MM.1S (cell line): ENCODE measurements at regions not wholly inside any gene's neighbourhood (a gene's known extent, or its start where the extent isn't known, plus 50 kb on each side); places are given as distances from the start of the nearest gene placed in this dataset.
A peak's percentile ranks its signal among the peaks of the same experiment; 100 is the strongest.

ENCODE experiments used
- DNase-seq: peaks from one replicate; pipeline ENCODE4 v3.0.0-alpha.2; 2015
- H2AFZ ChIP-seq: fragments of 300-600 bp; sonication (generic); 2 replicates; pipeline ENCODE4 v1.6.0; 2016; ENCODE audit warnings: antibody characterized with exemption, low read length
- H3F3A ChIP-seq: fragments of 300-600 bp; sonication (generic); 2 replicates; pipeline ENCODE4 v1.6.1; 2016; ENCODE audit warnings: mild to moderate bottlenecking, antibody characterized with exemption, low read length, moderate library complexity, mixed read lengths; ENCODE audit not compliant: insufficient read depth
- H3K27ac ChIP-seq: fragments of 300-600 bp; sonication (generic); 2 replicates; pipeline ENCODE4 v1.5.1; 2016; ENCODE audit warnings: mild to moderate bottlenecking, low read length
- H3K27me3 ChIP-seq: fragments of 300-600 bp; sonication (generic); replicated peaks from 2 replicates; pipeline ENCODE4 v1.6.0; 2016; ENCODE audit warnings: low read length; ENCODE audit not compliant: insufficient read depth
- H3K36me3 ChIP-seq: fragments of 300-600 bp; sonication (generic); replicated peaks from 2 replicates; pipeline ENCODE4 v1.6.1; 2016; ENCODE audit warnings: mild to moderate bottlenecking, low read length, mixed read lengths; ENCODE audit not compliant: insufficient read depth
- H3K4me1 ChIP-seq: fragments of 300-600 bp; sonication (generic); 2 replicates; pipeline ENCODE4 v1.6.1; 2016; ENCODE audit warnings: low read length, mixed read lengths
- H3K4me2 ChIP-seq: fragments of 300-600 bp; sonication (generic); 2 replicates; pipeline ENCODE4 v1.6.0; 2016; ENCODE audit warnings: low read depth, low read length
- H3K4me3 ChIP-seq: fragments of 300-600 bp; sonication (generic); 2 replicates; pipeline ENCODE4 v1.5.1; 2016; ENCODE audit warnings: low read length, mixed read lengths
- H3K79me2 ChIP-seq: fragments of 300-600 bp; sonication (generic); 2 replicates; pipeline ENCODE4 v1.6.1; 2016; ENCODE audit warnings: mixed run types, low read length, mixed read lengths
- H3K9ac ChIP-seq: fragments of 300-600 bp; sonication (generic); 2 replicates; pipeline ENCODE4 v1.6.1; 2016; ENCODE audit warnings: low read length, mixed read lengths
- H3K9me2 ChIP-seq: fragments of 300-600 bp; sonication (generic); replicated peaks from 2 replicates; pipeline ENCODE4 v1.6.1; 2016; ENCODE audit warnings: mild to moderate bottlenecking, low read length, mixed read lengths; ENCODE audit not compliant: insufficient read depth
- H3K9me3 ChIP-seq: fragments of 300-600 bp; sonication (generic); replicated peaks from 2 replicates; pipeline ENCODE4 v1.6.1; 2016; ENCODE audit warnings: mild to moderate bottlenecking, low read length, mixed read lengths; ENCODE audit not compliant: insufficient read depth
- H4K20me1 ChIP-seq: fragments of 300-600 bp; sonication (generic); 2 replicates; pipeline ENCODE4 v1.6.1; 2016; ENCODE audit warnings: mild to moderate bottlenecking, low read length, moderate library complexity, mixed read lengths; ENCODE audit not compliant: insufficient read depth
- CTCF ChIP-seq: fragments of 300-600 bp; sonication (generic); IDR thresholded peaks from 2 replicates; pipeline ENCODE4 v1.5.1; 2016; ENCODE audit warnings: antibody characterized with exemption, low read length, mixed read lengths
- EZH2 ChIP-seq: fragments of 300-600 bp; sonication (generic); optimal IDR thresholded peaks from 2 replicates; pipeline ENCODE3; 2017; ENCODE audit warnings: low read depth, mild to moderate bottlenecking, antibody characterized with exemption, low read length, mixed read lengths
- EZH2phosphoT487 ChIP-seq: fragments of 300-600 bp; sonication (generic); IDR thresholded peaks from 2 replicates; pipeline ENCODE4 v1.6.1; 2018; ENCODE audit warnings: antibody characterized with exemption, low read length

- no peak overlapping the region for H2AFZ ChIP-seq
- no peak overlapping the region for H3K9ac ChIP-seq
- no peak overlapping the region for H3K4me3 ChIP-seq
- H3K4me1 ChIP-seq, result no peaks in the 10 kb centered on the region
- no peaks in the 10 kb centered on the region for H3K9me3 ChIP-seq
- TF ChIP-seq EZH2phosphoT487 (no peak), CTCF (no peak), EZH2 (no peak)
- H3K27ac ChIP-seq, result no peak overlapping the region
- DNase-seq, result no peak
- no peaks in the 10 kb centered on the region for H4K20me1 ChIP-seq
- no peaks in the 10 kb centered on the region for H3K27me3 ChIP-seq
- H3K4me2 ChIP-seq, result no peak overlapping the region
- H3K36me3 ChIP-seq, result no peaks in the 10 kb centered on the region
- H3F3A ChIP-seq, result no peaks in the 10 kb centered on the region
- H3K79me2 ChIP-seq, result no peaks in the 10 kb centered on the region
- no peaks in the 10 kb centered on the region for H3K9me2 ChIP-seq
These were observed 288.3 kb downstream of the TPBG start for GRCh38 chr6:82651845-82652335.

- H3K36me3 ChIP-seq, result no peaks in the 10 kb centered on the region
- TF ChIP-seq EZH2 (no peak), EZH2phosphoT487 (no peak), CTCF (no peak)
- DNase-seq, result no peak
These were observed 315.6 kb downstream of the TPBG start for GRCh38 chr6:82679232-82679631.

GRCh38 chr6:82680192-82680591 is 316.6 kb downstream of the TPBG start:
- DNase-seq, result no peak
- Histone ChIP-seq H3K79me2 (no peaks in the 10 kb centered on the region), H3K9me3 (no peaks in the 10 kb centered on the region), H3K27ac (no peak overlapping the region), H2AFZ (no peak overlapping the region), H4K20me1 (no peaks in the 10 kb centered on the region), H3K4me2 (0 out of 2 replicates have a peak overlapping the region, but pooled peaks have one; percentile 7), H3K36me3 (no peaks in the 10 kb centered on the region), H3F3A (no peaks in the 10 kb centered on the region), H3K27me3 (no peaks in the 10 kb centered on the region), H3K4me3 (no peak overlapping the region), H3K4me1 (no peaks in the 10 kb centered on the region), H3K9me2 (no peaks in the 10 kb centered on the region), H3K9ac (no peak overlapping the region)
- no peak for TF ChIP-seq EZH2phosphoT487
- no peak for TF ChIP-seq CTCF
- no peak for TF ChIP-seq EZH2

More at GRCh38 chr6:82679232-82679631, 315.6 kb downstream of the TPBG start:
- Histone ChIP-seq H3K27ac (no peak overlapping the region), H3K27me3 (no peaks in the 10 kb centered on the region), H3K9me2 (no peaks in the 10 kb centered on the region), H3K9ac (no peak overlapping the region), H2AFZ (no peak overlapping the region), H3K4me2 (no peak overlapping the region), H3K79me2 (no peaks in the 10 kb centered on the region), H3F3A (no peaks in the 10 kb centered on the region), H3K9me3 (no peaks in the 10 kb centered on the region), H3K4me3 (no peak overlapping the region), H3K4me1 (no peaks in the 10 kb centered on the region), H4K20me1 (no peaks in the 10 kb centered on the region)
